GM19351 (cell line): ENCODE measurements at regions not wholly inside any gene's neighbourhood (a gene's known extent, or its start where the extent isn't known, plus 50 kb on each side); places are given as distances from the start of the nearest gene placed in this dataset.
"Not testable (repeated sequence)": the region's sequence is repeated elsewhere in the genome, so short reads cannot be mapped to it uniquely, and the experiment has no call there.

Source experiments
- ATAC-seq: cut with Tn5 transposase; IDR thresholded peaks from one replicate; pipeline ENCODE4 v1.9.1; 2021; ENCODE audit warnings: mild to moderate bottlenecking, moderate library complexity; ENCODE audit not compliant: unreplicated experiment

- ATAC-seq: no peak
Measured at GRCh38 chr3:162369306-162369705, 872.7 kb downstream of the OTOL1 start.

- ATAC-seq: no peak
Measured at GRCh38 chr3:162370141-162370540, 873.5 kb downstream of the OTOL1 start.

- ATAC-seq: no peak
Measured at GRCh38 chr3:162376761-162377160, 880.2 kb downstream of the OTOL1 start.

- ATAC-seq: no peak
Measured at GRCh38 chr3:162377608-162378007, 881.0 kb downstream of the OTOL1 start.

GRCh38 chr3:162385387-162385786, 888.8 kb downstream of the OTOL1 start:
- no peak for ATAC-seq

GRCh38 chr3:162390891-162391290, 894.3 kb downstream of the OTOL1 start:
- ATAC-seq: no peak

GRCh38 chr3:162391301-162391700, 894.7 kb downstream of the OTOL1 start:
- ATAC-seq: no peak

GRCh38 chr3:162395496-162395895, 898.9 kb downstream of the OTOL1 start:
- ATAC-seq: no peak

- ATAC-seq: no peak
Measured at GRCh38 chr3:162398554-162398953, 901.9 kb downstream of the OTOL1 start.

- ATAC-seq: no peak
Measured at GRCh38 chr3:162400697-162401096, 904.1 kb downstream of the OTOL1 start.

GRCh38 chr3:162411556-162411955, 914.9 kb downstream of the OTOL1 start:
- not testable (repeated sequence) for ATAC-seq

GRCh38 chr3:162421721-162422120, 925.1 kb downstream of the OTOL1 start:
- no peak for ATAC-seq

GRCh38 chr3:162428192-162428591, 931.6 kb downstream of the OTOL1 start:
- ATAC-seq: no peak

- ATAC-seq: no peak
Measured at GRCh38 chr3:162435750-162436149, 939.1 kb downstream of the OTOL1 start.

- no peak for ATAC-seq
Measured at GRCh38 chr3:162436826-162437225, 940.2 kb downstream of the OTOL1 start.

GRCh38 chr3:162437480-162437879, 940.9 kb downstream of the OTOL1 start:
- ATAC-seq: no peak

- ATAC-seq: no peak
Measured at GRCh38 chr3:162441716-162442115, 945.1 kb downstream of the OTOL1 start.

- no peak for ATAC-seq
Measured at GRCh38 chr3:162443376-162443775, 946.8 kb downstream of the OTOL1 start.

GRCh38 chr3:162468791-162469190, 972.2 kb downstream of the OTOL1 start:
- no peak for ATAC-seq

- ATAC-seq: no peak
Measured at GRCh38 chr3:162487138-162487537, 990.5 kb downstream of the OTOL1 start.

GRCh38 chr3:162489853-162490252, 993.2 kb downstream of the OTOL1 start:
- ATAC-seq: no peak

- no peak for ATAC-seq
Measured at GRCh38 chr3:162491952-162492351, 995.3 kb downstream of the OTOL1 start.

GRCh38 chr3:162492446-162493081, 996.0 kb downstream of the OTOL1 start:
- ATAC-seq: no peak
